Spleen (tissue), 11 donors: ENCODE measurements at regions not wholly inside any gene's neighbourhood (a gene's known extent, or its start where the extent isn't known, plus 50 kb on each side); places are given as distances from the start of the nearest gene placed in this dataset.

ENCODE experiments used
- DNase-seq: peaks from one replicate; pipeline ENCODE4 v3.0.0-alpha.2; 2020
- H3K27ac ChIP-seq, 8 donors: fragments of 200-600 bp; sonication (generic) in 7 of 8; 1 replicate in 4 of 8; 2 replicates in 4 of 8; pipeline versions ENCODE4 v1.5.0 to v1.8.0; 2016 to 2021; ENCODE audit warnings: inconsistent platforms in 4 of 8, mild to moderate bottlenecking in 4 of 8, moderate library complexity in 1 of 8
- H3K27me3 ChIP-seq, 7 donors: fragments of 200-600 bp; sonication (generic) in 6 of 7; replicated peaks in 1 of 7; 1 replicate in 4 of 7; 2 replicates in 3 of 7; pipeline versions ENCODE4 v1.5.0 to v1.8.0; 2016 to 2021; ENCODE audit warnings: inconsistent platforms in 3 of 7, mild to moderate bottlenecking in 1 of 7
- H3K36me3 ChIP-seq, 6 donors: fragments of 200-600 bp; sonication (generic) in 5 of 6; 1 replicate in 4 of 6; 2 replicates in 2 of 6; pipeline versions ENCODE4 v1.5.0 to v1.8.0; 2016 to 2021; ENCODE audit warnings: inconsistent platforms in 2 of 6
- H3K4me1 ChIP-seq, 6 donors: fragments of 200-600 bp; sonication (generic) in 5 of 6; 1 replicate in 3 of 6; 2 replicates in 3 of 6; pipeline versions ENCODE4 v1.5.0 to v1.8.0; 2016 to 2021; ENCODE audit warnings: inconsistent platforms in 3 of 6
- H3K4me3 ChIP-seq, 8 donors: fragments of 200-600 bp; sonication (generic) in 7 of 8; 1 replicate in 4 of 8; 2 replicates in 4 of 8; pipeline versions ENCODE4 v1.5.0 to v1.8.0; 2016 to 2021; ENCODE audit warnings: inconsistent platforms in 4 of 8, mild to moderate bottlenecking in 4 of 8, moderate library complexity in 2 of 8
- H3K9me3 ChIP-seq, 8 donors: fragments of 200-600 bp; sonication (generic) in 7 of 8; 1 replicate in 4 of 8; 2 replicates in 4 of 8; pipeline versions ENCODE4 v1.5.0 to v1.8.0; 2016 to 2021; ENCODE audit warnings: inconsistent platforms in 4 of 8
- POLR2A ChIP-seq, 3 donors: fragments of 450-650 bp; IDR thresholded peaks; one replicate each; pipeline ENCODE4 v1.5.1; 2017; ENCODE audit warnings: antibody characterized with exemption in 3 of 3, mild to moderate bottlenecking in 1 of 3
- POLR2AphosphoS5 ChIP-seq, 3 donors: sonication (generic); formaldehyde crosslinking; IDR thresholded peaks; one replicate each; pipeline ENCODE4 v1.5.1; 2017; ENCODE audit warnings: antibody characterized with exemption in 3 of 3
- WGBS, 5 donors: extraction: QIAGEN DNeasy Blood & Tissue Kit in 3 of 5; methylation state at CpG; one replicate each; pipeline versions ENCODE4 v1.1.5 to v1.1.7; 2013 to 2018; 5-methylcytosine and 5-hydroxymethylcytosine counted together
- intact Hi-C: fragments of 100-400 bp; cut with DNase I; formaldehyde crosslinking; loops from one replicate; pipeline ENCODE4 v1.15.0; 2023; ENCODE audit warnings: low total_unique reads
- TF ChIP-seq, protein P1 (sequence below), 11 experiments: fragments of 200-600 bp in 7 of 11; fragments of 450-650 bp in 4 of 11; sonication (generic) in 4 of 11; IDR thresholded peaks in 8 of 11; conservative IDR thresholded peaks in 3 of 11; 1 replicate in 7 of 11; 2 replicates in 4 of 11; pipeline versions ENCODE4 v1.4.0 to v1.8.0; 2016 to 2021; ENCODE audit warnings: antibody characterized with exemption in 11 of 11, inconsistent platforms in 4 of 11, mild to moderate bottlenecking in 1 of 11
- donor health status: healthy with polysubstance abuse.
- donor health status: DM: no; HTN: no; CAD: no; lungs with moderate emphysema.
- donor health status: DM: no; HTN: no; CAD: no.
- donor health status: Bipolar disorder and iron deficiency.
- donor health status: healthy.
- donor health status: DM: no; HTN: no; CAD: no.
- donor health status: DM: yes; HTN: yes; CAD: no.

DNA sequence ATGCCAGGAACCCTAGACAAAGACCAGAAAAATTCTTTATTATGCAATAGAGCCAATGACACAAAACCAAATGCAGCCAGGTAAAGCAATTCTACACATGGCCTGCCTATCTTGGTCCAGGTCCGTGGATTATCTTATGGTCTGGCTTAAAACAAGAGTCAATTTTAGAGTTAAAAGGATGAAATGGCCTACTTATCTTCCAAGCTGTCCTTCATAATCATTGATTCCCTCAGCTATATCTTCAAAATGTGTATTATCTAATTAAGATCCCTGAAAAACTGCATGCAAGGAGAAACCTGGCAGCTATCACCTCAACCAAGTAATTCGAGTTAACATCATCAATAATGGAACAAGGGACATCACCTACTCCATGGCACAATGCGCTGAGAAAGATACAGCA lies 479.4 kb upstream of the NRP1 start:
- Histone ChIP-seq H3K36me3 (no peaks in the 10 kb centered on the region), H3K27me3 (no peaks in the 10 kb centered on the region), H3K27ac (no peak overlapping the region), H3K4me1 (peaks cover 0 to 7% (median 0%) of the 10 kb centered on the region in 6 donors), H3K9me3 (no peaks in the 10 kb centered on the region), H3K4me3 (no peak overlapping the region)
- TF ChIP-seq POLR2A (IDR thresholded peaks at IDR 0.05), result no peak
- no peak for TF ChIP-seq POLR2AphosphoS5 (IDR thresholded peaks at IDR 0.05)
- TF ChIP-seq, protein P1, sequence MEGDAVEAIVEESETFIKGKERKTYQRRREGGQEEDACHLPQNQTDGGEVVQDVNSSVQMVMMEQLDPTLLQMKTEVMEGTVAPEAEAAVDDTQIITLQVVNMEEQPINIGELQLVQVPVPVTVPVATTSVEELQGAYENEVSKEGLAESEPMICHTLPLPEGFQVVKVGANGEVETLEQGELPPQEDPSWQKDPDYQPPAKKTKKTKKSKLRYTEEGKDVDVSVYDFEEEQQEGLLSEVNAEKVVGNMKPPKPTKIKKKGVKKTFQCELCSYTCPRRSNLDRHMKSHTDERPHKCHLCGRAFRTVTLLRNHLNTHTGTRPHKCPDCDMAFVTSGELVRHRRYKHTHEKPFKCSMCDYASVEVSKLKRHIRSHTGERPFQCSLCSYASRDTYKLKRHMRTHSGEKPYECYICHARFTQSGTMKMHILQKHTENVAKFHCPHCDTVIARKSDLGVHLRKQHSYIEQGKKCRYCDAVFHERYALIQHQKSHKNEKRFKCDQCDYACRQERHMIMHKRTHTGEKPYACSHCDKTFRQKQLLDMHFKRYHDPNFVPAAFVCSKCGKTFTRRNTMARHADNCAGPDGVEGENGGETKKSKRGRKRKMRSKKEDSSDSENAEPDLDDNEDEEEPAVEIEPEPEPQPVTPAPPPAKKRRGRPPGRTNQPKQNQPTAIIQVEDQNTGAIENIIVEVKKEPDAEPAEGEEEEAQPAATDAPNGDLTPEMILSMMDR (IDR thresholded peaks at IDR 0.05 in 8 of 11, conservative IDR thresholded peaks at IDR 0.05 in 3 of 11), result no peak
- intact Hi-C loops, result no loop called here
- no peak for DNase-seq
- WGBS, 5 donors, result 63 to 89% (median 72%) methylated on average over 3 of the region's 3 CpGs

GRCh38 chr10:33813415-33813814 lies 478.9 kb upstream of the NRP1 start:
- Histone ChIP-seq H3K9me3 (no peaks in the 10 kb centered on the region), H3K36me3 (no peaks in the 10 kb centered on the region), H3K4me1 (peaks cover 0 to 6% (median 0%) of the 10 kb centered on the region in 6 donors), H3K4me3 (no peak overlapping the region), H3K27me3 (no peaks in the 10 kb centered on the region), H3K27ac (no peak overlapping the region)
- TF ChIP-seq, protein P1 (IDR thresholded peaks at IDR 0.05 in 8 of 11, conservative IDR thresholded peaks at IDR 0.05 in 3 of 11), result no peak
- no peak for TF ChIP-seq POLR2A (IDR thresholded peaks at IDR 0.05)
- no peak for DNase-seq
- 81 to 98% (median 83%) methylated on average over 2 of the region's 2 CpGs for WGBS, 5 donors
- intact Hi-C loops, result no loop called here

DNA sequence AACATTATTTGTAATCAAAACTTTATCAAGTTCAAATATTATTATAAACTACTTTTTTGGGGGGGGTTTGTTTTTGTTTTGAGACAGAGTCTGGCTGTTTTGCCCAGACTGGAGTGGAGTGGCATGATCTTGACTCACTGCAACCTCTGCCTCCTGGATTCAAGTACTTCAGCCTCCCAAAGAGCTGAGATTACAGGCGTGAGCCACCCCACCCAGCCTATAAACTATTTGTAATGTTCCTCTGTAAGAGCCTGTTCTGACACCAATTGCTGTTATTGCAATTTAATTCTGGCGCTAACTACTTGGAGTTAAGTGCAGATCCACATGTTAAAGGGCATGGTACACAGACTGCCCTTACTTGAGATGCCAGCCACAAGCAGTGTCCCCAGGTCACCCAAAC lies 478.1 kb upstream of the NRP1 start:
- 62 to 83% (median 71%) methylated on average over 2 of the region's 2 CpGs for WGBS, 5 donors
- no peak for DNase-seq
- H3K4me1 ChIP-seq, result no peaks in the 10 kb centered on the region
- TF ChIP-seq POLR2AphosphoS5 (IDR thresholded peaks at IDR 0.05) (no peak), POLR2A (IDR thresholded peaks at IDR 0.05) (no peak)
- no peak overlapping the region for H3K27ac ChIP-seq
- no peaks in the 10 kb centered on the region for H3K27me3 ChIP-seq
- no peaks in the 10 kb centered on the region for H3K36me3 ChIP-seq
- H3K4me3 ChIP-seq, result no peak overlapping the region
- no peaks in the 10 kb centered on the region for H3K9me3 ChIP-seq
- intact Hi-C loops, result no loop called here

GRCh38 chr10:33810986-33811385 lies 476.5 kb upstream of the NRP1 start:
- H3K36me3 ChIP-seq, result no peaks in the 10 kb centered on the region
- H3K4me1 ChIP-seq, result no peaks in the 10 kb centered on the region
- H3K9me3 ChIP-seq, result no peaks in the 10 kb centered on the region
- DNase-seq, result no peak
- WGBS, 5 donors, result 70 to 77% (median 74%) methylated on average over 3 of the region's 3 CpGs
- intact Hi-C loops, result no loop called here
- TF ChIP-seq, protein P1 (IDR thresholded peaks at IDR 0.05 in 8 of 11, conservative IDR thresholded peaks at IDR 0.05 in 3 of 11), result no peak
- no peak for TF ChIP-seq POLR2AphosphoS5 (IDR thresholded peaks at IDR 0.05)
- TF ChIP-seq POLR2A (IDR thresholded peaks at IDR 0.05), result no peak
- H3K27ac ChIP-seq, result no peak overlapping the region
- no peaks in the 10 kb centered on the region for H3K27me3 ChIP-seq
- H3K4me3 ChIP-seq, result no peak overlapping the region

GRCh38 chr10:33809732-33810131 lies 475.3 kb upstream of the NRP1 start:
- Histone ChIP-seq H3K27me3 (no peaks in the 10 kb centered on the region), H3K4me3 (no peak overlapping the region), H3K27ac (no peak overlapping the region), H3K4me1 (no peaks in the 10 kb centered on the region), H3K36me3 (no peaks in the 10 kb centered on the region), H3K9me3 (no peaks in the 10 kb centered on the region)
- TF ChIP-seq, protein P1 (IDR thresholded peaks at IDR 0.05 in 8 of 11, conservative IDR thresholded peaks at IDR 0.05 in 3 of 11), result no peak
- TF ChIP-seq POLR2A (IDR thresholded peaks at IDR 0.05) (no peak), POLR2AphosphoS5 (IDR thresholded peaks at IDR 0.05) (no peak)
- 93 to 98% (median 97%) methylated on average over 3 of the region's 3 CpGs for WGBS, 5 donors
- intact Hi-C loops, result no loop called here
- DNase-seq, result no peak
